Kidney epithelial cell (primary cell): ENCODE measurements at regions not wholly inside any gene's neighbourhood (a gene's known extent, or its start where the extent isn't known, plus 50 kb on each side); places are given as distances from the start of the nearest gene placed in this dataset.
"Not testable (repeated sequence)": the region's sequence is repeated elsewhere in the genome, so short reads cannot be mapped to it uniquely, and the experiment has no call there.

Source experiments
- DNase-seq: peaks from one replicate; pipeline ENCODE4 v3.0.0-alpha.2; 2010; ENCODE audit warnings: low read depth
- H3K27me3 ChIP-seq: 2 replicates; pipeline ENCODE4 v1.6.0; 2011; ENCODE audit warnings: low read length; ENCODE audit not compliant: control insufficient read depth, insufficient read depth
- H3K36me3 ChIP-seq: 2 replicates; pipeline ENCODE4 v1.5.1; 2011; ENCODE audit warnings: low read length; ENCODE audit not compliant: control insufficient read depth, insufficient read depth
- H3K4me3 ChIP-seq: 2 replicates; pipeline ENCODE4 v1.5.1; 2011; ENCODE audit warnings: low read depth, mild to moderate bottlenecking, control low read depth, low read length
- TF ChIP-seq, protein P1 (sequence below): IDR thresholded peaks from 2 replicates; pipeline ENCODE4 v1.5.1; 2011; ENCODE audit warnings: mild to moderate bottlenecking, moderate library complexity, low read length, control low read depth, inconsistent platforms; ENCODE audit not compliant: insufficient read depth, poor library complexity, severe bottlenecking

DNA sequence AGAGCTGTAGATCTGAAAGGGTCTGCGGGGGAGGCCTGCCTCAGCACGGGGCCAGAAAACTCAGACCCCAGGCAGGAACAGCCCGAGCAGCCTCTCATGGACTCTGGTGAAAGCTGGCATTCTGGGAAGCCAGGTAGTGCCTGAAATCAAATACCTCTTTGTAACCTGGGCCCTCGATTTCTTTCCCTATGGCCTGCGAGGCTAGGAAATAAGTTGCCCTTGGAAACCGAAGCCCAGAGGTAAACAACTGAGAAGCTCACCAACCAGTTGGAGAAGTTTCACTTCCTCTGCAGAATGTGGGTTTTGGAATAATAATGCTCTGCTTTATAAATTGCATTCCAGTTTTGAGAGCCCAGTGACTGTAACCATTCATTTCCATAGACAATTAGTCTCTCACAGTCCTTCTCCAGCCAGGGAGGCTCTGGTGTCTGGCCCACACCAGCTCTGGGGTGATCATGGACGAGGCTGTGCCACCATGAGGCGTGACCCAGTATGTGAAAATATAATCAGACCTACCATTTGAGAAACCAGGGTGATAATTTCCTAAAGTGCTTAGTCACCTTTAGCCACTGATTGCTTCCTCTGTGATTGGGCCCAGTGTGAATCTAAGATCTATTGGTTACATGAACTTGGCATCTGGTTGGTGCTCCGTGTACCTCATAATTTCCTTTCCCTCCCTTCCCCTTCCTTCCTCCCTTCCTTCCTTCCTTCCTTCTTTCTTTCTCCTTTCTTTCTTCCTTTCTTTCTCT lies 133.1 kb upstream of the PELI1 start:
- Histone ChIP-seq H3K4me3 (no peak overlapping the region), H3K36me3 (no peaks in the 10 kb centered on the region), H3K27me3 (no peaks in the 10 kb centered on the region)
- no peak for DNase-seq
- TF ChIP-seq, protein P1, sequence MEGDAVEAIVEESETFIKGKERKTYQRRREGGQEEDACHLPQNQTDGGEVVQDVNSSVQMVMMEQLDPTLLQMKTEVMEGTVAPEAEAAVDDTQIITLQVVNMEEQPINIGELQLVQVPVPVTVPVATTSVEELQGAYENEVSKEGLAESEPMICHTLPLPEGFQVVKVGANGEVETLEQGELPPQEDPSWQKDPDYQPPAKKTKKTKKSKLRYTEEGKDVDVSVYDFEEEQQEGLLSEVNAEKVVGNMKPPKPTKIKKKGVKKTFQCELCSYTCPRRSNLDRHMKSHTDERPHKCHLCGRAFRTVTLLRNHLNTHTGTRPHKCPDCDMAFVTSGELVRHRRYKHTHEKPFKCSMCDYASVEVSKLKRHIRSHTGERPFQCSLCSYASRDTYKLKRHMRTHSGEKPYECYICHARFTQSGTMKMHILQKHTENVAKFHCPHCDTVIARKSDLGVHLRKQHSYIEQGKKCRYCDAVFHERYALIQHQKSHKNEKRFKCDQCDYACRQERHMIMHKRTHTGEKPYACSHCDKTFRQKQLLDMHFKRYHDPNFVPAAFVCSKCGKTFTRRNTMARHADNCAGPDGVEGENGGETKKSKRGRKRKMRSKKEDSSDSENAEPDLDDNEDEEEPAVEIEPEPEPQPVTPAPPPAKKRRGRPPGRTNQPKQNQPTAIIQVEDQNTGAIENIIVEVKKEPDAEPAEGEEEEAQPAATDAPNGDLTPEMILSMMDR: no peak

DNA sequence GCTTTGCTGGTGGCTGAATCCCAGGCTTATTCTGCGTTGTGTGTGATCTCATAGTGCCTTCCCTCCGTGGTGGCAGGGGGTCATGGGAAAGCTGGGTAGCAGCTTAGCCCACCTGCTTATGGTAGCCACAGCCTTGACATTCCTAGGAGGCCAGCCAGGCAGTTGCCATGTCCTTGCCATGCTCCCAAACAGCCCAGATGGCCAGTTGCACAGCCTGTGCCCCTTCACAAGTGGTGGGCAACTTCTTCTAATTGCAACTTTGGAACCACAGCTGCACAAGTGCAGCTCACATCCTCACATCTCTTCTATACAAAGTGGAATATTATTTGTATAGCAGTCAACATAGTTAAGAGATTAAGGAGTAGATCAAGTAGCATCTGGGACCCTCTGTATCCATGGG lies 136.6 kb upstream of the PELI1 start:
- DNase-seq, H3K27me3 ChIP-seq, H3K36me3 ChIP-seq, H3K4me3 ChIP-seq: not testable (repeated sequence)

DNA sequence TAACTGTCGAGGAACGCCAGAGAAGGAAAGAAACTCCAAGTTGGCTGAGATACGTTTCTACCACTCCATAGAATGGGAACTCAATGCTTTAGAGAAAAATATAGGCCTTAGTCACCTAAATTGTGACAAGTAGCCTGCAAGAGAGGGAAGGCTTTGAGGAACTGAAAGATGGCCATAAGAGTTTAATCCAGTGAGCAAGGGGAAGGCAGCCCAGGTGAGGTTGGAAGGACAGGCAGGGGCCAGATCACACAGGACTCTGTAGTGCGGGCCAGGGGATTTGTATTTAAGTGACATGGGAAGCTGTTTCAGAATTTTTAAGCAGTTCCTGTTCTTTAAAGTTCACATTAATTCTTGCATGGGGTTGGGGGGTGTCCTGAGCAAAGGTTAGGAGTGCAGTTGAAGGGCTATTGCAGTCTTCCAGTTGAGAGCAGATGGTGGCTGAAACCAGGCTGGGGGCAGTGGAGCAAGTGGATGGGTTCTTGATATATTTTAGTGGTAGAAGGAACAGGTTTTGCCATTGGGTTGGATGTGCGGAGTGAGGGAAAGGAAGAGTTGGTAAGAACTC lies 138.9 kb upstream of the PELI1 start:
- no peak for DNase-seq
- TF ChIP-seq, protein P1: no peak

DNA sequence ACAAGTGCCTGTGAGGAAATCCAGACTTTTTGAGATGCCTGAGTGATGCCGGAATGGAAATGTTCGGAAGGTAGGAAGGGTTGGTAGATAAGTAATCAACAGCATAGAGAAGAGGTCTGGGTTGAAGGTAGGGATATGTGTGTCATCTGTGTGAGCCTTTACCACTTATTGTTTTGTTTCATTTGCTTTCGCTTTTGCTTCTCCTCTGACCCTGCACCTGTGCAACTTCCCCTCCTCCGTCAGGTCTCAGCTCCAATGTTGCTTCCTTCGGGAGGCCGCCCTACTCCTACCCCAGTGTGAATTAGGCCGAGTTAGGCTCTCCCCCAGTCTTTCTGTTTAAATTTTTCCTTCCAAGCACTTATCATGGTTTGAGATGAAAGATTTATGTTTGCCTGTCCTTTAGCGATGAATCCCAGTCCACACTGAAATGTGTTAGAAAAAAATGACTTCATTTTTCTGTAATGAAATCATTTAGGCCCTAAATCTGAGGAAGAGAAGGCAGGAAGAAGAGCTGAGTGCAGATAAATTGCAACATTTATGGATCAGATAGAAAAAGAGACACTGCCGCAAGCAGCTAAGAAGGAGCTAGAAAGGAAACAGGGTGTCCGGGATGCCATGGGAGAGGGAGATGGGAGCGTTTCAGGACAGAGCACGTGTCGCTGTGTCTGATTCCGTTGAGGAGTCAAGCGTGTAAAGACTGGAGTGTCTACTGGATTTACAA lies 139.6 kb upstream of the PELI1 start:
- no peak for DNase-seq
- H3K36me3 ChIP-seq: no peaks in the 10 kb centered on the region
- no peak overlapping the region for H3K4me3 ChIP-seq
- TF ChIP-seq, protein P1: no peak
- H3K27me3 ChIP-seq: no peaks in the 10 kb centered on the region

More for the DNA sequence above, 138.9 kb upstream of the PELI1 start:
- H3K27me3 ChIP-seq: no peaks in the 10 kb centered on the region
- no peaks in the 10 kb centered on the region for H3K36me3 ChIP-seq
- no peak overlapping the region for H3K4me3 ChIP-seq

- Histone ChIP-seq H3K4me3 (no peak overlapping the region), H3K27me3 (no peaks in the 10 kb centered on the region), H3K36me3 (no peaks in the 10 kb centered on the region)
- no peak for DNase-seq
- TF ChIP-seq, protein P1: no peak
Observed at GRCh38 chr2:64284751-64285150, 140.5 kb upstream of the PELI1 start.

DNA sequence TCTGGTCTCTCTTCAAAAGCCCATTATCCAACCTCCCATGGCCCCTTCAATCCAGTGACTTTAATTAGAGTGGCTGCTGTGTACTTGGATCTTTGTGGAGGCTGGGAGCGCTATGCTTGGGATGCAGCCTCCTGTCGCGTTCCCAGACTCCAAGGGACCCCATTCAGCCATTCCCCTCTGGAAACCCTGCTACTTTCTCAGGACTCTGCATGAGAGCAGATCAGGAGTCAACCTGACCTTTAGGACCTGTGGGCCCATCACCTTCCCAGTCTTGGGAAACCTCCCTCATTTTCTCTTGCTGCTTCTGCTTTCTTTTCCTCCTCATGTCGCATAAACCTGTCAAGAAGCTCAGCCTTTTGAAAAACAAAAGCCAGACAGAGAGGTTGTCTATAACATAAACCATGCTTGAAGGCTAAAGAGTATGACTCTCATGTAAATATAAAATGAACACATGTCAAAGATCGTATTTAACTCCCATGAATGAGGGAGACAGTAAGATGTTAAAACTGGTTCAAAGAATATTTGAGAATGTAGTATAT lies 143.1 kb upstream of the PELI1 start:
- DNase-seq: no peak
- H3K36me3 ChIP-seq: no peaks in the 10 kb centered on the region
- H3K4me3 ChIP-seq: no peak overlapping the region
- TF ChIP-seq, protein P1: no peak
- H3K27me3 ChIP-seq: no peaks in the 10 kb centered on the region
